ENCODE measurements at regions not wholly inside any gene's neighbourhood (a gene's known extent, or its start where the extent isn't known, plus 50 kb on each side); places are given as distances from the start of the nearest gene placed in this dataset.

GRCh38 chr1:96996001-96996400 is 274.4 kb downstream of the PTBP2 start:
- no peak for DNase-seq (ENCODE audit: low read depth)

GRCh38 chr1:96997717-96998116 is 276.1 kb downstream of the PTBP2 start:
- no peak for DNase-seq (ENCODE audit: low read depth)

DNA sequence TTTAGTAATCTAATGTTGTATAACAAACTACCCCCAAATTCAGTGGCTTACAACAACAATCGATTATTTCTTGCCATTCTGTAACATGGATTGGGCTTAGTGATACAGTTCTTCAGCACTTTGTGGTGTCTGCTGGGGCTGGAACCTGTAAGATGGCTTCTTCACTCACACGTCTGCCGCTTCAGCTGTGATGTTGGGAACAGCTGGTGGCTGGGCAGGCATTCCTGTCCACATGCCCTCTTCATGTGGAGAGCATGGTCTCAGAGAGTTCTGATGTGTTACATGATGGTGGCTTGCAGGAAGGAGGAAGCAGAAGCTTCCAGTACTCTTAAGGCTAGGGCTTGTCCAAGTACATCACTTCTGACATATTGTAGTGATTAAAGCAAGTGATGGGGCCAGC is 276.9 kb downstream of the PTBP2 start:
- no peak for DNase-seq (ENCODE audit: low read depth)

GRCh38 chr1:96999191-96999590 is 277.6 kb downstream of the PTBP2 start:
- DNase-seq (ENCODE audit: low read depth) = no peak

DNA sequence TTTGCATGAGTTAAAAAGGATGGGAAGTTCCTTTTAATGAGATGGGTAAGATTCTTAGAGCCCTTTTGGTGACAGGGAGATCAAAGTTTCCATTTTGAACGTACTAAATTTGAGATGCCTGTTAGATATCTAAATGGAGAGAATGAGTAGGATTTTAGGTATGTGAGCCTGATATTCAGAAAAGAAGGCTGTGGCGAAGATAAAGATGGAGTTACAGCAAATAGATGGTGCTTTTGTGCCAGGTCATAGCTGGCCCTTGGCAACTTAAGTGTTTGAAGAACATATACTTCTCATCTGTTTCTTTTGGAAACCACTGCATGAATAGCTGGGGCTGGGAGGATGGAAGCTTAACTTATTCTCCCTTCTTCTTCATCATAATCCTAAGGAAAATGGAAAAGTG is 282.5 kb downstream of the PTBP2 start:
- no peak for DNase-seq (ENCODE audit: low read depth)

DNA sequence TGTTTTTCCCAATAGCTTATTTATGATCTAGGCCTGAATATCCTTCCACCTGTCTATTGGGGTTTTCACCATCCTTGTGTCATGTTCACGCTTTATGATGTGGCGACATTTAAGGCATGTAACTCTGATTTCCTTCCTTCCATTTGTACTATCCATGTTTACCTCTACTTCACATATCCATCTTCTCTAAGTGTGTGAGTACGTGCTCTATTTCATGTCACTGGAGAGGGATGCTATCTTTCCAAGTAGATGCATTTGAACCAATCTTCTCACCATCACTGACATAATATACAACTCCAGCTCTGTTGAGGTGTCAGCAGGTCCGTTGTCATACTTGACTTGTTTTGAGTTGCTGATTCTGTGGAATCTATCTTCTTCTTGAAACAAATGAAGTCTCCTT is 283.2 kb downstream of the PTBP2 start:
- DNase-seq (ENCODE audit: low read depth) = no peak

GRCh38 chr1:97006044-97006661 is 284.6 kb downstream of the PTBP2 start:
- DNase-seq (ENCODE audit: low read depth) = no peak

GRCh38 chr1:97007840-97008604 is 286.4 kb downstream of the PTBP2 start:
- DNase-seq (ENCODE audit: low read depth) = no peak

DNA sequence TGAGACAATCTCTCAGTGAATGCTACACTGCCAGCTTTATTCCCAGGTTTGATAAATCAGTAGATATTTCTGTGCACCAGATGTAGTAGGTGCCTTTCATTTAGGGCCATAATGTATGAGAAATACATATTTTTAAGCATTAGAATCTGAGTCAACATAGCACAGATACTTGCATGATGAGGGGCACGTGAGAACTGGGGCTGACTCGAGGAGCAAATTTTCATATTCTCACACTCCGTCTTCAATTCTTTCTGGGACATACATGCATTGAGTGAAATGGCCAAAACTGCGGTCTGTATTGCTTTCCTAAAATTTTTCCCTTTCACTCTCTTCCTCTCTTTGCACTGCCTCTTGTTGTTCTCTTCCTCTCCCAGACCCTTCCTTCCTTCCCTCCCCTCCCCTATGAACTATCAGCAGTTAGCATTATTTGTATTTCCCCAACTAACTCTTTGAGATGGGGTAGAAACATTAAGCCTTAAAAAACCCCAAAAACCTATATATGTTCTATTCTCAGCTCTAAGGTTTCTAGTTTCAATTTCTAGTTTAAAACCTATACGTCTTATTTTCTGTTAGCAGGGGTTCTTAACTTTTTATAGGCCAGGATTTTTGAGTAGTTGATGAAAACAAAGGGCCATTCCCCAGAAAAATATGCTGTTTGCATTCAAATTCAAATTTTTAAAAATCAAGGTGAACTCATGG is 289.1 kb downstream of the PTBP2 start:
- no peak for DNase-seq (ENCODE audit: low read depth)

DNA sequence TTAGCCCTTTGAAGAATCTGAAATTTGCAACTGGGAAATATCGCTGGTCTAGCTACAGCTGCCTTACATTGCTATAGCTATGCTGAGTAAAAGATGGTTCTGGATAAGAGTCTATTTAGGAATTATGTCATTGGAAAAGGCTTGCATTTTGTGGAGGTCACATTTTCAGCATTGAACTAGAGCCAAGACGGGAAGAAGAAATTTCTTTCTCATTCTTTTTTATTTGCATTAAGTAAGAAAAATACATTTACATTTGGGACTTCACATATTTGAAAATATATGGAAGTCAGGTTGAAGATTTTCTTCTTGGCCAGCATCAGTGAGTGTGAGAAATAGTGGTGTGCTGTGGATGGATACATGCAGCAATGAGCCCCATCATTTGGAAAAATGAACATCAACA is 291.6 kb downstream of the PTBP2 start:
- DNase-seq (ENCODE audit: low read depth) = no peak

DNA sequence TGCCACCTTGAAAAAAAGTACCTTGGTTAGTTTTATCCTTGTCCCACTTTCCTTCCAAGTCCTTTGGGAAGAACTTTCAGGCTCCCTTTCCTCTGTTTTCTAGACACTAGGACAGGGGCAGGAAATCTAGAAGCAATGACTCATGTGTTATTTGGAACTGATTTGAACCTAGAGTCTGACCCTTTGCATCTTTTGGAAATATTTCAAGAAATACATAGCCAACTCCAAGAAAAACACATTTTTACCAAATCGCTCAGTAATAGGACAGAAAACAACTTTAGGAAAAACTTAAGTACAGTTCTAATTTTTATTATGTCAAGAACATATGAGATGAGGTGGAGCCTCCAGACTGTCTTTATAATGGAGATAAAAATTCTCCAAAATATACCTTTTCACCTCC is 292.4 kb downstream of the PTBP2 start:
- no peak for DNase-seq (ENCODE audit: low read depth)

GRCh38 chr1:97014426-97014825 is 292.8 kb downstream of the PTBP2 start:
- DNase-seq (ENCODE audit: low read depth) = no peak

DNA sequence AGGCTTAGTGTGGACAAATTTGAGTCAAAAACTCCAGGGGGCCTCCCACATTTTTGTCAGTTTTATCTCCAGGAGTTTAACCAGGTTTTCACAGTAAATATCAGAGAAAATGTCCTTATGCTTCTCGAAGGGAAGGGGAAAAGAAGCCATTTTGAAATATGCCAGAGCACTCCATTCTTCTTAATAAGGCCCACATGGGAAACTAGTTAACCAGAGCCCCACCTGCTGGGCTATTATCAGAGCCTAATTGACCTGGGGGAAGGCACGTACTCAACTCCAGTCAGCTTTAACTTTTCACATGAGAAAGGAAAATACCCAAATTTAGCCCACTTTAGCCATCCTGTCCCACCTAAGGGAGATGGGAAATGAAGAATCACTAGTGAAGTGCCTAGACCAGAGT is 296.3 kb downstream of the PTBP2 start:
- DNase-seq (ENCODE audit: low read depth) = no peak

Data from CMK (cell line).